GM18517 (cell line): ENCODE measurements at regions not wholly inside any gene's neighbourhood (a gene's known extent, or its start where the extent isn't known, plus 50 kb on each side); places are given as distances from the start of the nearest gene placed in this dataset.
"Not testable (repeated sequence)": the region's sequence is repeated elsewhere in the genome, so short reads cannot be mapped to it uniquely, and the experiment has no call there.

Experiments
- ATAC-seq: cut with Tn5 transposase; IDR thresholded peaks from one replicate; pipeline ENCODE4 v1.9.1; 2021; ENCODE audit warnings: mild to moderate bottlenecking, moderate library complexity; ENCODE audit not compliant: unreplicated experiment

DNA sequence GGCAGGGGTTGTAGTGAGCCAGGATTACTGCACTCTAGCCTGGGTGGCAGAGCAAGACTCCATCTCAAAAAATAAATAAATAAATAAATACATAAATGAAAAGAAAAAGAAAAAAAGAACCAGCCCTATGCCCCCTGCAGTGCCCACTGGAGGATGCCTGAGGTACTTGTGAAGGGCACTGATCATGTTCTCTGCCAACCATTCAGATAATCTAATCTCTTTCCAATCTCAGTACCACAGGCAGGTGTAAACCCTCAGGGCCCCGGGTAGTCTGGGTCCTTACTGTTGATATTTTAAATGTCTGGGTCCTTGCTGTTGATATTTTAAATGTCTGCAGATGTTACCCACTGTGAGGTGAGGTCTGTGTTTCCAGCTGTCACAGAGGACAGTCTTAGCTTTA lies 321.8 kb upstream of the ADCY2 start:
- ATAC-seq = no peak

DNA sequence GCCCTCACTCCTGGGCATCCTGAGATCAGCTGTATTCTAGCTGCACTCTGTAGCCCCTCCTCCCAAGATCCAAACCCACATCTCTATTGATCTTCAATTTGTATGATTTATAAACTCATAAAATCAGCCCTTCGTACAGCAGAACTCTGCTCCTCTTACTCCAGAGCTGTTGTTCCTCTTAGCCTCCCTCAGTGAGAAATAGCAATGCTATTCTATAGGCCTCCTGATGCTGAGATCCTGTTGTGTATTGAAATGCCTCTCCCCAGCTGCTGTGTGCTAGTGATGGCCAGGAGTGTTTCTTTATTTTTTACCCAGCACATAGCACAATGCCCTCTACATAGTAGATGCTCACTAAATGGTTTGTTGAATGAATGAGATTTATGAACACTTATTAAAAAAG lies 320.5 kb upstream of the ADCY2 start:
- ATAC-seq = no peak

DNA sequence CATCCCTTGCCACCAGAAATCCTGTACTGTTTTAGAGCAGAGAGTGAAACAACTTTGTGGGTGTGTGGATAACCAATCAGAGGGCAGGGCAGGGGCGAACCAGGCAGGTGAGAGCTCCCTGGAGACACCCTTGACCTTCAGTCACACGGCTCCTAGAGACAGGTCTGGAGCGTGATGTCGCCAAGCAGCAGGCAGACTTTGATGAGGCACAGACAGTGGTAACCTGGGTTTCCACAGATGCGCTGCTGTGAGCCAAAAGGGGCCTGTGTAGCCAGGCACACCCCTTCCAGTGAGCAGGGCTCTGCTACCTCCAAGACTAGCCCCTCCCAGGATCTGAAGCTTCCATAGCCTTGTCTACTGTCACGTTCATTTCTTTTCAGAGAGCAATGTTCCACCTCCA lies 317.8 kb upstream of the ADCY2 start:
- no peak for ATAC-seq

DNA sequence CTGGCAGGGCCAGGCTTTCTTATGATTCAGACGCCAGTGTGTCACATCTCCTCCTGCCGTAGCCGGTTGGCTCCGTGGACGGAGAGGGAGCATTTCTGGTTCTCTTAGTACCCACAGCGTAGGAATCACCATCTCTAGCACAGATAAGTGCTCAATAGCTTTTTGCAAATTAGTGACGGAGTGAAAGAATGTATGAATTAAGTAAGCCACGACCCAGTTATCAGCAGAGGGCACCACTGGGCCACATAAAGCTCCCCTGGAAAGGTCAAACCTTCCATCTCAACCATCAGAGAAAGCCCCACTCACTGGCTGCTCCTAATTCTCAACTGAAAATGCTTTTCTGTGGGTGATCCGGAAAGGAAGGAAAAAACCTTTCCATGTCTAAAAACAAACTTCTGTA lies 317.0 kb upstream of the ADCY2 start:
- ATAC-seq = no peak

DNA sequence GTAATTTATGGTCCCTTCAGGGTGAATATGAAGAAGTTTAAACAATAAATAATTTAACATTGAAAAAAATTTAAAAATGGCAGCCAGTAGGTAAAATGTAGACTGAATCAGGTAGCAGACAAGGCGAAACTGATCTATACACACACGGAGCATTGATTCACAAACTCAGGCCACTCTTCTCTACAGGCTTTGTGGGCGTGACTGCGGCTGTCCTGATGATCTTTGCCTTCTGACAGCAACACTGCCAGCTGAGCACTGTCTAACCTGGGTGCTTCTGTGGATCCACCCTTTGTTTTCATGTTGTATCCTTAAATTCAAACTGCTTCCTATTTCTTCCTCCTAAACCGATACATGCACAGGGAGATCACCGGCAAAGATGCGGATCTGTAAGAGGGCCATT lies 315.4 kb upstream of the ADCY2 start:
- no peak for ATAC-seq

DNA sequence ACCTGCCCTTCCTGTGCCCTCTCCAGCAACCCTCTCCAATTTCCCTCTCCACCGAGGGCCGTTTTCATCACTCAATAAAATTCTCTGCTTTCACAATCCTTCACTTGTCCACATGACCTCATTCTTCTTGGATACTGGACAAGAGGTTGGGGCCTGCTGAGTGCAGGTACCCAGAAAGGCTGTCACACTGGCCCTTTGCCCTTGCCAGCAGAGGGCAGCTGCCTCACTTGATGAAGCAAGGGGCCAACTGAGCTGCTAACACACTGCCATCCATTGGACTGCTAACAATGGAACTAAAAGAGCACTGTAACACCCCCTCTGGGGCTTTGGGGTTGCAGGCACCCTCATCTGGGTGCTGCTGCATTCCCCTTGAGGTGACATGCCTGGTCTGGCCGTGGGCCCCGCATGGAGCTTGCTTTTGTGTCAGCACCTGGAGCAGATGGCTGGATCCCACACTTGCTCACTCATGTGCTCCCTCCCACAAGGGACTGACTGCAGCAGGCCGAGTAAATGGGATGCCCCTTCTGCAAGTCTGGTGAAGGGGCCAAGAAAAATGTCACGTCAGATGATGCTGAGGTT lies 308.1 kb upstream of the ADCY2 start:
- no peak for ATAC-seq

DNA sequence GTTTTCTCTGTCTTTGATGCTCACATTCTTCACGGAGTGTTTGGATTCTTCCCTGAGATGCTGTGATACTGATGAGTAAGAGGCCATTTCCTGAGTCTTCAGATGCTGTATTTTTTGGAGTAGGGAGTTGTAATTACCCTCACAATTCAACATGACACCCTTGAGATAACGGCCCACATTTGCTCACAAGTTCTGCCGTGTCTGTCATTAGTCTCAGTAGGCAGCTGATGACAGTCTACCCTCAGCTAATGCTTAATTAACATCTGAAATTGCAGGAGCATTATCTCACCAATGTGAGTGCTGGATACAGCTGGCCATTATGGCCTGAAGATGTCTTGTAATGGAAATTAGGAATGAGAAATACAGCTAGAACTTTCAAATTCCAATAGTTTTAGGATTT lies 307.1 kb upstream of the ADCY2 start:
- ATAC-seq = no peak

DNA sequence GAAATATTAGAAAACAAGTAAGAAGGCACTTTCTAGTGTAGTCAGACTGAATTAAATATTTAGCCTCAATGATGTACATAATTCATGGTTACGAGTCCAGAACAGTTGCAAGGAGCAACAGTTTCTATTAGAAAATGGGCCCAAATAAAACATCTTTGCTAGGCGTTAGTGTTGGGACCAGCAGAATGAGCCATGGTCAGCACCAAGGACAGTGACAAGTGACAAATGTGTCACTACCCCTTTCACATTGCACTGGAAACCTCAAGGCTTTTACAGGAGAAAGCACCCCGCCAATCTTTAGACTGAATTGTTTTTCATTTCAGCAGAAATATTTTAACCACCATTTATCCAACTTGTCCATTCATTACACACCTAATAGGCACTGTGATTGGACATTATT lies 301.3 kb upstream of the ADCY2 start:
- no peak for ATAC-seq

DNA sequence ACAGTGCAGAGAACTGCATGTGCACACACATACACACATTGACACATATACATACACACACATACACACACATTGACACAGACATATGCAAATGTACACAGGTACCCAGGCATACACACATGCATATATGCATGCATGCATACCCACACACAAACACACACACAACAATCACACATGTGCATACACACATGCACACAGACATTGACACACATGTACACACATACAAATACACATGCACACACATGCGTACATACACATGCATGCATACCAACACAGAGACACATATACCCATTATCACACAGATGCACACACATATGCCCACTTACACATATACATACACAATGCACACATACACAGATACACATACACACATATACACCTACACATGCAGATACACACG lies 299.6 kb upstream of the ADCY2 start:
- no peak for ATAC-seq

DNA sequence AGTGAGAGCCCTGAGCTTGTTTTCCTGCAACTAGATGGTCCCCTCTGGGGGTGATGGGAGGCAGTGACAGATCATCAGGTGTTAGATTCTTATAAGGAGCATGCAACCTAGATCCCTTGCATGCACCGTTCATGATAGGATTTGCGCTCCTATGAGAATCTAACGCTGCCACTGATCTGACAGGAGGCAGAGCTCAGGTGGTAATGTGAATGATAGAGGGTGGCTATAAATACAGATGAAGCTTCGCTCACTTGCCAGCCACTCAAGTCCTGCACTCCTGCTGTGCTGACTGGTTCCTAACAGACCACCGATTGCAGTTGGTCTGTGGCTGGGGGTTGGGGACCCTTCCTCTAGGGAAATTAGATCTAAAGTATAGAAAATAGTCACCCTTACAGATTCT lies 290.6 kb upstream of the ADCY2 start:
- ATAC-seq = no peak

DNA sequence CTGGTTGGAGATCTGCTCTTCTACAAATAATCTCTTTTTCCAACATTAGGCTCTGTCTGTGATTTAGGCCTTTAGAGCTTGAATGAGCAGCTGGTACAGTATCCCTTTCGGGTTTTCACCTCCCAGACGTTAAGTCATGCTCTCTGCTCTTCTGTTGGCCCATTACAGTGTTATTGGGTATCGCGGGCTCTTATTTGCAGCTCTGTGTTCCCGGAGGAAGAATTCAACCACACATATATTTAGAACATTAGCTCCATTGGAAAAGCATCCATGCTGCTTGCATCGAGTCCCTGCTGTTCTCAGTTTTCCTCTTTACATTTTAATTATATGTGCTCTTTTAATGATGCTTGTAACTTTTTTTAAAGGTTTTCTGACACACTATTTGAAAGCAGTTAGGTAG lies 278.0 kb upstream of the ADCY2 start:
- no peak for ATAC-seq

DNA sequence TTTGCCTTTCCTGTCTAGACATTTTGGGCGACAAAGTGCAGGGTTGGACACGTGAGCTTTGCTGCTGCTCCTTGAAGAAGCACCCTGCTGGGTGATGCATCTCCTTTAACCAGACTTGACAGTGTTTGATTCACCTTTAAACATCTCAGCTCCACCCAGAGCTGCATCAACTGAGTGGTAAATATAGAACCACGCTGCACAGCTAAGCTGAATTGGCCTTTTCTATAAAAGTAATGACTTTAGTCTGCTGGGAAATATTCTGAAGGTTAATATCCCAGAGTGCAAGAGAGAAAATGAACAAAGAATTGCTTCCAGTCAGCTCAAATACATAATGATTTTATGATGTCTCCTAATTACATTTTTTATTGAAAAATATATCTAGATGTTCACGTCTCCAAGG lies 264.3 kb upstream of the ADCY2 start:
- no peak for ATAC-seq

DNA sequence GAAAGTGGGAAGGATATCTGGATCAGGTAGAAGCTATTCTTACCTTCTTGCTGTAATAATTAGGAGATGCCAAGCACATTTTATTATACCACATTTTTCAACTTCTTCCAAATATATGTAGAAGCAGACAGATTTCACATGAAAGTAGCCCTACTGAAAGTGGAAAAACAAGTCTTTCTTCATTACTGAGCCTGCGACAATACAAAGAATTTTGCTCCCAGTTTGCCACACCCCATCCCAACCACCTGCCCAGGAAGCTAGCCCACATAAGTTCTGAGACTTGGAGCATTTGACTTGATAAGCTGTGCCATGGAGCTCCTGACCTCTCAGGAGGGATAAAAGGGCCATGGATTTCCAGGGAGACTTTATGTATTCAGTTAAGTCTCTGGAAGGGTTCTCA lies 249.1 kb upstream of the ADCY2 start:
- ATAC-seq = no peak

DNA sequence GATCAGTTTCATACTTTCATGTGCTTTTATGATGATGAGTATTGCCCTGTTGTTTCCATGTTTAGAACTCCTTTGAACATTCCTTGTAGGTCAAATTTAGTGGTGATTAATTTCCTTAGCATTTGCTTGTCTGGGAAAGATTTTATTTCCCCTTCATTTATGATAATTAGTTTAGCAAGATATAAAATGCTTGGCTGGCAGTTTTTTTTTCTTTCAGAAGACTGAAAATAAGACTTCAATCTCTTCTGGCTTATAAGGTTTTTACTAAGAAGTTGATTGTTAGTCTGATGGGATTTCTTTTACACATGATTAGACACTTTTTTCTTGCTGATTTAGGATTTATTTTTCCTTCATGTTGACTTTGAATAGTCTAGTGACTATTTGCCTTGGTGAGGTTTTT lies 238.9 kb upstream of the ADCY2 start:
- no peak for ATAC-seq

DNA sequence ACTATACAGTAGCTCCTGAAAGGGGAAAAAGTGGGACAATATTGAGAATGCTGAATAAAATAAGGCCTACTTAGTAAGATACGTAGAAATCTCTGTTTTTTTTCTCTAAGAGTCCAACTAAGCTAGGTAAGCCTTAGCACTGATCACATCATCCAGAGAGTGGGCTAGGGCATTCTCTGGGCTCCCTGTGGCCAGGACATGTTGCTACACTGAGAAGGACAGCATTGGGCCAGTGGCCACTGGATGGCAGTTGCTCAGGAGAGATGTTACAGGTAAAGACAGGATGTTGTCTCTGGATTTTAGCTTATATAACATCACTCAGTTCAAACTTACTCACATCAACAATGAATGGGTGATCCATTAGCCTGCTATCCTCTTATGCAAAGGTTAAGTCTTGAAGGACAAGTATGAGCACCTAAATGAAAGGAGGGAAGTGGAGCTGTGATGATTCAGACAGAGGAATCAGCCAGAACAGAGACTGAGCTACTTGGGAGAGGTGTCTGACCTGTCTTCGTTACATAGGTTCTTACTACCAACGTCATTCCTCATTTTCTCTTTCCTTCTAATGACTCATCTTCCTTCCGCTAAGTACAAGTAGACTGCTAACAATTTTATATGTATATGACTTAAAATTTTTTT lies 226.6 kb upstream of the ADCY2 start:
- no peak for ATAC-seq

DNA sequence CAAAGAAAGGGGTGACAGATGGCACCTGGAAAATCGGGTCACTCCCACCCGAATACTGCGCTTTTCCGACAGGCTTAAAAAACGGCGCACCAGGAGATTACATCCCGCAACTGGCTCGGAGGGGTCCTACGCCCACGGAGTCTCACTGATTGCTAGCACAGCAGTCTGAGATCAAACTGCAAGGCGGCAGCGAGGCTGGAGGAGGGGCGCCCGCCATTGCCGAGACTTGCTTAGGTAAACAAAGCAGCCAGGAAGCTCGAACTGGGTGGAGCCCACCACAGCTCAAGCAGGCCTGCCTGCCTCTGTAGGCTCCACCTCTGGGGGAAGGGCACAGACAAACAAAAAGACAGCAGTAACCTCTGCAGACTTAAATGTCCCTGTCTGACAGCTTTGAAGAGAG lies 225.2 kb upstream of the ADCY2 start:
- ATAC-seq = not testable (repeated sequence)

DNA sequence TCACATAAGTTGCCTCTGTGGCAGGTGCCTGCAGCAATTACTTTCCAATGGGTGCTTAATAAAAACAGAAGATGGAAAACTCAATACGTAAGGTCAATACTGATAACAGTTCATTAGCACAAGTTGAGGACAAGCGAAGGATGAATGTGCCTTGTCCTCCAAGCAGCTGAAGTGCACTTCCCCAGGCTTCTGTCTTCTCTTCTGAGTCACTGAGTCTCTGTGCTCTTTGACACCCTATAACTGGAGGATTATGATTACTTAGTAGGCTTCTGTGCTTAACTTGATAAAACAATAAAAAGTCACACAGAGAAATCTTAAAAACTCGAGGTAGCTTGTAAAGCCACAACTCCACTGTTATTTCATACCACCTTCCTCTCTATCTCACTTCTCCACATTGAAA lies 216.6 kb upstream of the ADCY2 start:
- ATAC-seq = no peak

DNA sequence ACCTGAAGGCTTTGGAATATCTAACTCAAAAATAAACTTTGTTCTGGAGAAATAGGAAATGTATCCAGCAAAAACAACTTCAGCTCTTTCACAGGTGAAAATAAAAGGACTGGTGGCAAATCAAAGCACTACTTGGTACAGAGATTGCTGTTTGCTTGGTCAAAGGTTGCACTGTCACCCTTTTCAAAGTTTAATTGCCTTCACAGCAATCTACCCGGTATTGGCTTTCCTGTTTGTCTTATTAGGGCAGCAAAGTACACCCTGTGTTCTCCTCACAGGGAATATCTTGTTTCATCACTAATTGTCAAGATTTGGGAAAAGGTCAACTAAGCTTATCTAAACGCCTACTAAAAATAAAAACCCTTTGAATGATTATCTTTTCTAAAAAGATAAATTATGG lies 214.1 kb upstream of the ADCY2 start:
- ATAC-seq = no peak

DNA sequence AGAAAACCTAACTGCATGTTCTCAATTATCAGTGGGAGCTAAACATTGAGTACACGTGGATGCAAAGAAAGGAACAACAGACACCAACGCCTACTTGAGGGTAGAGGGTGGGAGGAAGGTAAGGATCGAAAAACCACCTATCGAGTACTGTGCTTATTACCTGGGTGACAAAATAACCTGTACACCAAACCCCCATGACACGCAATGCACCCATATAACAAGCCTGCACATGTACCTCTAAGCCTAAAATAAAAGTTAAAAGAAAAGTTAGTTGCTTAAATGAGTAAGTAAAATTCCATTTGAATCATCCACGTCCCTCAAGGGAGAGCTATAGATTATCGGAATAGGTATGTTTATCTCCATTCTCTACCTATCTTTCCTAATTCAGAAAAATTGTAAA lies 210.2 kb upstream of the ADCY2 start:
- no peak for ATAC-seq

DNA sequence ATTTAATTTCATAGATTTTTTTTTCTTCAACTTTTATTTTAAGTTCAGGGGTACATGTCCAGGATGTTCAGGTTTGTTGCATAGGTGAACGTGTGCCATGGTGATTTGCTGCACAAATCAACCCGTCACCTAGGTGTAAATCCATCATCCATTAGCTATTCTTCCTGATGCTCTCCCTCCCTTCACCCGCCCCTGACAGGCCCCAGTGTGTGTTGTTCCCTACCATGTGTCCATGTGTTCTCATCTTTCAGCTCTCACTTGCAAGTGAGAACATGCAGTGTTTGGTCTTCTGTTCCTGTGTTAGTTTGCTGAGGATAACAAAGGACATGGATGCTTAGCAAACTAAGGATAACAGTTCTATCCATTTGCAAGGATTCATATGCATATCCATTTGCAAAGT lies 209.1 kb upstream of the ADCY2 start:
- no peak for ATAC-seq

DNA sequence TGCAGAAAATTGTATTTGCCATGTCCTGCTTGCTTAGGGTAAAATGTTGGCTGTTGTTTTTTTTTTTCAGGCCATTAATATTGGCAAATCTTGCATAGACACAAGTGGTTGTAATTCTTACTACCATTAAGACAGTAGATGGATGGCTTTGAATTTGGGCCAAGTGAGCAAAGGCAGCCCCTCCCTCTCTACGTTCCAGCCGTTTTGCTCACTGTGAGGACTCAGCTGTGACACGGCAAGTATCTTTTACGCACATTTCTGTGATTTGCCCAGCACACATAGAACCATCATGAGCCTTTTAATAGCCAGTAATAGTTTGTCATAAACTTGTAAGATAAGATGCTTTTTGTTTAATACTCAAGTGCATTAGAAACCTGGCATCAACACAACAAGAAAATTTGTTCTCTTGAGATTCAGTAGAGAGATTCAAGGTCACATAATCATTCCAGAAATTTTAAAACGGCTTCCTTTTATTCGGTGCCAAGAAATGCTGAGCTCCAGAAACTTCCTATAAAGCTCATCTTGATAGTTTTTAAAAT lies 205.2 kb upstream of the ADCY2 start:
- ATAC-seq = no peak

DNA sequence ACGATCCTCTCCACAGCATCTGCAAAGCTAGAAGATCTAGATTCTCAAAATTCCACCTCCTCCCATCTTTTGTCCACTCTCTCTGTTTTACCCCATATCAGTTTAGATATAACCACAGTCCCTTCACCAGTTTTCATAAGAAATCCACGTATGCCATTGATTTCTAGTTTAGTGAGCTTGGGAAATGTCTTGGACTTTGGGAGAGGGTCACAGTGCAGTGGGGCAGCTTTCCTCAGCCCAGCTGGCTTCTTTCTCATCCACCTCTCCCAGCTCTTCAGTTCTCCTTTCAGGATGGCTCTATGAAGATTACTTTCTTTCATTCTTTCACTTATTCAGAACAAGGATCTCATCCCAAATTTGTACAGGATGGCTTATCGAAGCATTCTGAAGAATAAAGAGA lies 203.9 kb upstream of the ADCY2 start:
- no peak for ATAC-seq

DNA sequence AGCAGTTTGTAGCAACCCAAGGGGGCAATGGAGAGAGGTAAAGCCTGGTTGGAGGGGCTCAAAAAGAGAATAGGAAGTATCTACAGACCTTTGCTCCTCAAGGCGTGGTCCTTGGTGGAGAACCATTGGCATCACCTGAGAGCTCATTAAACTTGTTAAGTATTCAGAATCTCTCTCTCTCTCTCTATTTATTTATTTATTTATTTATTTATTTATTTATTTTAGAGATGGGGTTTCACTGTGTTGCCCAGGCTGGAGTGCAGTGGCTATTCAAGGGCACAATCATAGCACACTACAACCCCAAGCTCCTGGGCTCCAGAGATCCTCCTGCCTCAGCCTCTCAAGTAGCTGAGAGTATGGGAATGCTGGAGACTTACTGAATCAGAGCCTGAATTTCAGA lies 193.1 kb upstream of the ADCY2 start:
- ATAC-seq = no peak
